Stomach (tissue), 8 donors: ENCODE measurements at regions not wholly inside any gene's neighbourhood (a gene's known extent, or its start where the extent isn't known, plus 50 kb on each side); places are given as distances from the start of the nearest gene placed in this dataset.

ENCODE experiments used
- DNase-seq, 2 donors: peaks; one replicate each; pipeline versions ENCODE4 v3.0.0 to v3.0.0-alpha.2; 2013 to 2019
- H3K27ac ChIP-seq, 5 donors: fragments of 200-600 bp in 4 of 5; sonication (generic) in 4 of 5; one replicate each; pipeline ENCODE4 v1.5.1; 2013 to 2019; ENCODE audit warnings: mild to moderate bottlenecking in 1 of 5, moderate library complexity in 1 of 5
- H3K27me3 ChIP-seq, 3 donors: fragments of 200-600 bp; sonication (generic); one replicate each; pipeline ENCODE4 v1.5.1; 2017 to 2019; ENCODE audit warnings: mixed run types in 1 of 3
- H3K36me3 ChIP-seq, 4 donors: fragments of 200-600 bp; sonication (generic); 1 replicate in 3 of 4; 2 replicates in 1 of 4; pipeline ENCODE4 v1.5.1; 2016 to 2019
- H3K4me1 ChIP-seq, 4 donors: fragments of 200-600 bp; sonication (generic); one replicate each; pipeline ENCODE4 v1.5.1; 2016 to 2019
- H3K4me3 ChIP-seq, 4 donors: fragments of 200-600 bp; sonication (generic) in 3 of 4; one replicate each; pipeline ENCODE4 v1.5.1; 2016 to 2019; ENCODE audit warnings: mild to moderate bottlenecking in 1 of 4
- H3K9me3 ChIP-seq, 4 donors: fragments of 200-600 bp; sonication (generic); one replicate each; pipeline ENCODE4 v1.5.1; 2016 to 2019
- EP300 ChIP-seq: sonication (generic); formaldehyde crosslinking; IDR thresholded peaks from one replicate; pipeline ENCODE4 v1.6.1; 2017; ENCODE audit warnings: antibody characterized with exemption
- POLR2A ChIP-seq, 4 donors: fragments of 450-650 bp; IDR thresholded peaks; one replicate each; pipeline ENCODE4 v1.6.1; 2016; ENCODE audit warnings: antibody characterized with exemption in 4 of 4, control low read depth in 2 of 4, mild to moderate bottlenecking in 1 of 4, moderate library complexity in 1 of 4
- POLR2AphosphoS5 ChIP-seq, 3 donors: sonication (generic); formaldehyde crosslinking; IDR thresholded peaks; one replicate each; pipeline ENCODE4 v1.6.1; 2016; ENCODE audit warnings: antibody characterized with exemption in 3 of 3
- WGBS, 5 donors: extraction: QIAGEN DNeasy Blood & Tissue Kit in 3 of 5; methylation state at CpG; one replicate each; pipeline versions ENCODE4 v1.1.5 to v1.1.7; 2013 to 2018; 5-methylcytosine and 5-hydroxymethylcytosine counted together
- intact Hi-C: fragments of 100-400 bp; cut with DNase I; formaldehyde crosslinking; loops from one replicate; pipeline ENCODE4 v1.15.1; 2023; ENCODE audit warnings: low total_unique reads
- TF ChIP-seq, protein P1 (sequence below), 7 experiments: fragments of 450-650 bp in 4 of 7; fragments of 200-600 bp in 3 of 7; sonication (generic) in 3 of 7; IDR thresholded peaks; one replicate each; pipeline ENCODE4 v1.5.1; 2016 to 2019; ENCODE audit warnings: antibody characterized with exemption in 7 of 7, control low read depth in 2 of 7, mild to moderate bottlenecking in 1 of 7
- donor health status: healthy with polysubstance abuse.
- donor health status: Bipolar disorder and iron deficiency.
- donor health status: healthy.

- Histone ChIP-seq H3K4me1 (peaks cover 0 to 58% (median 32%) of the 10 kb centered on the region in 4 donors), H3K27me3 (no peaks in the 10 kb centered on the region), H3K9me3 (no peaks in the 10 kb centered on the region), H3K36me3 (peaks cover 4 to 29% (median 8%) of the 10 kb centered on the region in 4 donors), H3K27ac (peak overlapping the region in 1 of 5 donors; percentile 49), H3K4me3 (no peak overlapping the region)
- intact Hi-C loops = no loop called here
- no peak for TF ChIP-seq EP300
- TF ChIP-seq, protein P1, sequence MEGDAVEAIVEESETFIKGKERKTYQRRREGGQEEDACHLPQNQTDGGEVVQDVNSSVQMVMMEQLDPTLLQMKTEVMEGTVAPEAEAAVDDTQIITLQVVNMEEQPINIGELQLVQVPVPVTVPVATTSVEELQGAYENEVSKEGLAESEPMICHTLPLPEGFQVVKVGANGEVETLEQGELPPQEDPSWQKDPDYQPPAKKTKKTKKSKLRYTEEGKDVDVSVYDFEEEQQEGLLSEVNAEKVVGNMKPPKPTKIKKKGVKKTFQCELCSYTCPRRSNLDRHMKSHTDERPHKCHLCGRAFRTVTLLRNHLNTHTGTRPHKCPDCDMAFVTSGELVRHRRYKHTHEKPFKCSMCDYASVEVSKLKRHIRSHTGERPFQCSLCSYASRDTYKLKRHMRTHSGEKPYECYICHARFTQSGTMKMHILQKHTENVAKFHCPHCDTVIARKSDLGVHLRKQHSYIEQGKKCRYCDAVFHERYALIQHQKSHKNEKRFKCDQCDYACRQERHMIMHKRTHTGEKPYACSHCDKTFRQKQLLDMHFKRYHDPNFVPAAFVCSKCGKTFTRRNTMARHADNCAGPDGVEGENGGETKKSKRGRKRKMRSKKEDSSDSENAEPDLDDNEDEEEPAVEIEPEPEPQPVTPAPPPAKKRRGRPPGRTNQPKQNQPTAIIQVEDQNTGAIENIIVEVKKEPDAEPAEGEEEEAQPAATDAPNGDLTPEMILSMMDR (IDR thresholded peaks at IDR 0.05) = no peak
- no peak for TF ChIP-seq POLR2AphosphoS5 (IDR thresholded peaks at IDR 0.05)
- no peak for TF ChIP-seq POLR2A (IDR thresholded peaks at IDR 0.05)
- DNase-seq = no peak
These were observed 64.6 kb downstream of the RPL27A start for GRCh38 chr11:8747173-8747572.

- no peak overlapping the region for H3K4me3 ChIP-seq
- no peak for TF ChIP-seq POLR2A (IDR thresholded peaks at IDR 0.05)
- TF ChIP-seq, protein P1 (IDR thresholded peaks at IDR 0.05) = no peak
- no peak for TF ChIP-seq POLR2AphosphoS5 (IDR thresholded peaks at IDR 0.05)
- TF ChIP-seq EP300 = no peak
- no peak for DNase-seq
- no peaks in the 10 kb centered on the region for H3K9me3 ChIP-seq
- H3K27ac ChIP-seq = peak overlapping the region in 2 of 5 donors; percentile 29 to 49
- peaks cover 4 to 29% (median 7%) of the 10 kb centered on the region in 4 donors for H3K36me3 ChIP-seq
- intact Hi-C loops = no loop called here
- H3K27me3 ChIP-seq = no peaks in the 10 kb centered on the region
- H3K4me1 ChIP-seq = peaks cover 0 to 58% (median 33%) of the 10 kb centered on the region in 4 donors
- 85 to 98% (median 90%) methylated on average over 2 of the region's 2 CpGs for WGBS, 5 donors
These were observed 65.7 kb downstream of the RPL27A start for GRCh38 chr11:8748317-8748716.

DNA sequence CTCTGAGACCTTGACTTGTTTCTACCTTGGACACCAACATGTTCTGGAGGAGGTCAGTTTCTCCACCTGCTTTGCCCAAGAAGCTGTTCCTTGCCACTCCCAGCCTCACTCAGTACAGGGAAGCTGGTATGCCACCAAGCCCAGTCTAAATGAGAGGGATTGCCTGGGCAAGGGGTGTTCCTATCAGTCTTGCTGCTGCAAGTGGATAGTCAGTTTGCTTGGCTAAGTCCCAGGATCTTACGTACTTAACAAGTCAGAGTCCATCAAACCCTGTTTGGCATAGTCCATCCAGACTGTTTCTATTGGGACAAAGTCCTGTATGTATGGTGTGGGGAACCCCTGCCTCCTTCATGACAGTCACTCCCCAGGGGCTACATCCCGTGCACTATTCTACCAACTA, 66.6 kb downstream of the RPL27A start:
- intact Hi-C loops = no loop called here
- Histone ChIP-seq H3K27ac (peak overlapping the region in 2 of 5 donors; percentile 30 to 49), H3K36me3 (peaks cover 4 to 29% (median 7%) of the 10 kb centered on the region in 4 donors), H3K4me1 (peaks cover 0 to 58% (median 33%) of the 10 kb centered on the region in 4 donors), H3K9me3 (no peaks in the 10 kb centered on the region), H3K4me3 (no peak overlapping the region), H3K27me3 (no peaks in the 10 kb centered on the region)
- no peak for DNase-seq
- TF ChIP-seq EP300 = no peak
- TF ChIP-seq, protein P1 (IDR thresholded peaks at IDR 0.05) = no peak
- no peak for TF ChIP-seq POLR2AphosphoS5 (IDR thresholded peaks at IDR 0.05)
- TF ChIP-seq POLR2A (IDR thresholded peaks at IDR 0.05) = no peak
- WGBS, 5 donors = 58 to 72% (median 66%) methylated on average over 2 of the region's 2 CpGs

DNA sequence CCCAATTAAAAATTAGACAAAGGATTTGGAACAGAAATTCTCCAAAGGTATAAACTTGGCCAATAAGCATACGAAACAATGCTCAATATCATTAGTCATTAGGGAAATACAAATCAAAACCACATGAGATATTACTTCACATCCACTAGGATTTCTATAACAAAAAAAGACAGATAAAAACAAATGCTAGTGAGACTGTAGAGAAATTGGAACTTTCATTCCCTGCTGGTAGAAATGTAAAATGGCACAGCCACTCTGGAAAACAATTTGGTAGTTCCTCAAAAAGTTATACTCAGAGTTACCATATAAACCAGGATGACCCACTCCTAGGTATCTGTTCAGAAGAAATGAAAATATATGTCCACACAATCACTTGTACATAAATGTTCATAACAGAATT, 71.6 kb downstream of the RPL27A start:
- no peaks in the 10 kb centered on the region for H3K9me3 ChIP-seq
- peaks cover 11 to 64% (median 43%) of the 10 kb centered on the region in 4 donors for H3K4me1 ChIP-seq
- intact Hi-C loops = no loop called here
- H3K27ac ChIP-seq = peak overlapping the region in 1 of 5 donors; percentile 86
- H3K36me3 ChIP-seq = peaks cover 0 to 10% (median 1%) of the 10 kb centered on the region in 4 donors
- no peaks in the 10 kb centered on the region for H3K27me3 ChIP-seq
- WGBS, 5 donors = 63 to 92% (median 81%) methylated on average over 1 of the region's 1 CpG
- no peak overlapping the region for H3K4me3 ChIP-seq
- TF ChIP-seq, protein P1 (IDR thresholded peaks at IDR 0.05) = no peak
- TF ChIP-seq POLR2AphosphoS5 (IDR thresholded peaks at IDR 0.05) (no peak), EP300 (no peak), POLR2A (IDR thresholded peaks at IDR 0.05) (no peak)
- no peak for DNase-seq
